Kidney glomerular epithelial cell (primary cell): ENCODE measurements at regions not wholly inside any gene's neighbourhood (a gene's known extent, or its start where the extent isn't known, plus 50 kb on each side); places are given as distances from the start of the nearest gene placed in this dataset.

ENCODE experiments used
- DNase-seq: peaks from one replicate; lab custom pipeline; 2025; lab: John Stamatoyannopoulos, UW

- no peak for DNase-seq
These were observed 154.3 kb upstream of the IQSEC1 start for GRCh38 chr3:13227315-13228165.

GRCh38 chr3:13224967-13225366, 151.7 kb upstream of the IQSEC1 start:
- DNase-seq = no peak

- no peak for DNase-seq
These were observed 150.5 kb upstream of the IQSEC1 start for GRCh38 chr3:13223574-13224237.

GRCh38 chr3:13222891-13223573, 149.8 kb upstream of the IQSEC1 start:
- no peak for DNase-seq

GRCh38 chr3:13222131-13222530, 148.9 kb upstream of the IQSEC1 start:
- no peak for DNase-seq

GRCh38 chr3:13221491-13222061, 148.3 kb upstream of the IQSEC1 start:
- no peak for DNase-seq

GRCh38 chr3:13220991-13221390, 147.8 kb upstream of the IQSEC1 start:
- DNase-seq = no peak

- no peak for DNase-seq
These were observed 146.7 kb upstream of the IQSEC1 start for GRCh38 chr3:13219902-13220296.

- DNase-seq = no peak
These were observed 146.1 kb upstream of the IQSEC1 start for GRCh38 chr3:13219077-13219901.

GRCh38 chr3:13218541-13218908, 145.3 kb upstream of the IQSEC1 start:
- no peak for DNase-seq

- peak; percentile 97 for DNase-seq
These were observed 144.7 kb upstream of the IQSEC1 start for GRCh38 chr3:13217736-13218540.

- DNase-seq = no peak
These were observed 144.0 kb upstream of the IQSEC1 start for GRCh38 chr3:13217253-13217652.

GRCh38 chr3:13215940-13216546, 142.8 kb upstream of the IQSEC1 start:
- DNase-seq = peak; percentile 28

GRCh38 chr3:13214847-13215472, 141.7 kb upstream of the IQSEC1 start:
- DNase-seq = no peak

- DNase-seq = no peak
These were observed 140.9 kb upstream of the IQSEC1 start for GRCh38 chr3:13213911-13214846.

GRCh38 chr3:13213490-13213889, 140.3 kb upstream of the IQSEC1 start:
- DNase-seq = no peak

- no peak for DNase-seq
These were observed 138.5 kb upstream of the IQSEC1 start for GRCh38 chr3:13211605-13212210.

- DNase-seq = no peak
These were observed 137.2 kb upstream of the IQSEC1 start for GRCh38 chr3:13210221-13210975.
